NCI-H82 treated with DMSO at 0.1 percent for 48 hours (cell line): ENCODE measurements at regions not wholly inside any gene's neighbourhood (a gene's known extent, or its start where the extent isn't known, plus 50 kb on each side); places are given as distances from the start of the nearest gene placed in this dataset.
"Not testable (repeated sequence)": the region's sequence is repeated elsewhere in the genome, so short reads cannot be mapped to it uniquely, and the experiment has no call there.

ENCODE experiments used
- DNase-seq: peaks from one replicate; lab custom pipeline; 2025; ENCODE audit not compliant: unreplicated experiment; lab: John Stamatoyannopoulos, UW

- no peak for DNase-seq
Observed at GRCh38 chr1:5734996-5735395, 257.2 kb downstream of the NPHP4 start.

GRCh38 chr1:5734414-5734813 is 257.8 kb downstream of the NPHP4 start:
- DNase-seq, result no peak

- no peak for DNase-seq
Observed at GRCh38 chr1:5733596-5733995, 258.6 kb downstream of the NPHP4 start.

- DNase-seq, result no peak
Observed at GRCh38 chr1:5731110-5731423, 261.2 kb downstream of the NPHP4 start.

GRCh38 chr1:5730272-5731109 is 261.7 kb downstream of the NPHP4 start:
- no peak for DNase-seq

- DNase-seq, result no peak
Observed at GRCh38 chr1:5729636-5730145, 262.5 kb downstream of the NPHP4 start.

- DNase-seq, result no peak
Observed at GRCh38 chr1:5728663-5729355, 263.4 kb downstream of the NPHP4 start.

- no peak for DNase-seq
Observed at GRCh38 chr1:5727871-5728643, 264.2 kb downstream of the NPHP4 start.

GRCh38 chr1:5727191-5727590 is 265.0 kb downstream of the NPHP4 start:
- no peak for DNase-seq

- DNase-seq, result not testable (repeated sequence)
Observed at GRCh38 chr1:5726586-5727184, 265.5 kb downstream of the NPHP4 start.

- DNase-seq, result no peak
Observed at GRCh38 chr1:5725855-5726585, 266.2 kb downstream of the NPHP4 start.

- DNase-seq, result no peak
Observed at GRCh38 chr1:5725406-5725805, 266.8 kb downstream of the NPHP4 start.

- no peak for DNase-seq
Observed at GRCh38 chr1:5724847-5725246, 267.4 kb downstream of the NPHP4 start.

GRCh38 chr1:5722635-5723164 is 269.5 kb downstream of the NPHP4 start:
- no peak for DNase-seq

- DNase-seq, result no peak
Observed at GRCh38 chr1:5721634-5722215, 270.5 kb downstream of the NPHP4 start.

- DNase-seq, result no peak
Observed at GRCh38 chr1:5720936-5721335, 271.3 kb downstream of the NPHP4 start.

GRCh38 chr1:5720484-5720883 is 271.7 kb downstream of the NPHP4 start:
- no peak for DNase-seq

GRCh38 chr1:5720045-5720444 is 272.2 kb downstream of the NPHP4 start:
- no peak for DNase-seq

- no peak for DNase-seq
Observed at GRCh38 chr1:5718831-5719632, 273.2 kb downstream of the NPHP4 start.
